Trophoblast cell (in vitro differentiated cells and primary cell): ENCODE measurements at regions not wholly inside any gene's neighbourhood (a gene's known extent, or its start where the extent isn't known, plus 50 kb on each side); places are given as distances from the start of the nearest gene placed in this dataset.

Source experiments
- DNase-seq, 2 donors: peaks; one replicate each; pipeline ENCODE4 v3.0.0-alpha.2; 2016
- H2AFZ ChIP-seq: 2 replicates; pipeline ENCODE4 v1.6.1; 2013; ENCODE audit warnings: low read length, moderate library complexity, mild to moderate bottlenecking; ENCODE audit not compliant: insufficient read depth, poor library complexity
- H2AK5ac ChIP-seq: 2 replicates; pipeline ENCODE4 v1.6.1; 2013; ENCODE audit warnings: mild to moderate bottlenecking, low read length
- H2BK120ac ChIP-seq: 2 replicates; pipeline ENCODE4 v1.6.1; 2013; ENCODE audit warnings: low read length, mild to moderate bottlenecking, moderate library complexity; ENCODE audit not compliant: insufficient read depth, poor library complexity
- H2BK12ac ChIP-seq: 2 replicates; pipeline ENCODE4 v1.6.1; 2013; ENCODE audit warnings: mild to moderate bottlenecking, low read length, moderate library complexity
- H2BK5ac ChIP-seq: 2 replicates; pipeline ENCODE4 v1.6.1; 2013; ENCODE audit warnings: low read length, low read depth, moderate library complexity, mild to moderate bottlenecking; ENCODE audit not compliant: poor library complexity
- H3K14ac ChIP-seq: 2 replicates; pipeline ENCODE4 v1.6.1; 2013; ENCODE audit warnings: mild to moderate bottlenecking, low read length
- H3K18ac ChIP-seq: 2 replicates; pipeline ENCODE4 v1.6.1; 2013; ENCODE audit warnings: mild to moderate bottlenecking, low read length
- H3K23ac ChIP-seq: 2 replicates; pipeline ENCODE4 v1.6.1; 2013; ENCODE audit warnings: low read length
- H3K27ac ChIP-seq: 2 replicates; pipeline ENCODE4 v1.5.1; 2013; ENCODE audit warnings: low read depth, mild to moderate bottlenecking, inconsistent platforms, low read length, moderate library complexity
- H3K27me3 ChIP-seq: 2 replicates; pipeline ENCODE4 v1.6.1; 2013; ENCODE audit warnings: inconsistent platforms, mild to moderate bottlenecking, low read length, moderate library complexity; ENCODE audit not compliant: insufficient read depth
- H3K36me3 ChIP-seq, 2 experiments: 1 replicate in 1 of 2; 2 replicates in 1 of 2; pipeline ENCODE4 v1.6.1; 2013; ENCODE audit warnings: low read length in 2 of 2, mild to moderate bottlenecking in 2 of 2, moderate library complexity in 1 of 2; ENCODE audit not compliant: insufficient read depth in 2 of 2, control insufficient read depth in 1 of 2
- H3K4ac ChIP-seq: 2 replicates; pipeline ENCODE4 v1.6.1; 2013; ENCODE audit warnings: low read depth, mild to moderate bottlenecking, low read length, moderate library complexity
- H3K4me1 ChIP-seq, 2 experiments: 1 replicate in 1 of 2; 2 replicates in 1 of 2; pipeline ENCODE4 v1.6.1; 2013; ENCODE audit warnings: low read length in 2 of 2, mild to moderate bottlenecking in 2 of 2, moderate library complexity in 1 of 2; ENCODE audit not compliant: insufficient read depth in 2 of 2, control insufficient read depth in 1 of 2
- H3K4me2 ChIP-seq: 2 replicates; pipeline ENCODE4 v1.6.1; 2013; ENCODE audit warnings: inconsistent platforms, mild to moderate bottlenecking, low read length, moderate library complexity
- H3K4me3 ChIP-seq: 2 replicates; pipeline ENCODE4 v1.5.1; 2013; ENCODE audit warnings: mild to moderate bottlenecking, low read depth, low read length, inconsistent platforms
- H3K79me1 ChIP-seq: one replicate; pipeline ENCODE4 v1.6.1; 2013; ENCODE audit warnings: low read length
- H3K79me2 ChIP-seq: 2 replicates; pipeline ENCODE4 v1.6.1; 2013; ENCODE audit warnings: low read length, mild to moderate bottlenecking; ENCODE audit not compliant: control insufficient read depth, insufficient read depth, poor library complexity
- H3K9ac ChIP-seq: 2 replicates; pipeline ENCODE4 v1.6.1; 2013; ENCODE audit warnings: mild to moderate bottlenecking, low read length
- H3K9me3 ChIP-seq: 2 replicates; pipeline ENCODE4 v1.6.1; 2013; ENCODE audit warnings: low read depth, mild to moderate bottlenecking, control low read depth, inconsistent platforms, low read length; ENCODE audit not compliant: insufficient read depth
- H4K12ac ChIP-seq: 2 replicates; pipeline ENCODE4 v1.6.1; 2013; ENCODE audit warnings: low read depth, mild to moderate bottlenecking, low read length, moderate library complexity
- H4K8ac ChIP-seq: 2 replicates; pipeline ENCODE4 v1.6.1; 2013; ENCODE audit warnings: low read depth, mild to moderate bottlenecking, low read length, moderate library complexity
- H4K91ac ChIP-seq: one replicate; pipeline ENCODE4 v1.6.1; 2013; ENCODE audit warnings: low read depth, mild to moderate bottlenecking, low read length, moderate library complexity
- WGBS: extraction: QIAGEN DNeasy Blood & Tissue Kit; methylation state at CpG from one replicate; pipeline ENCODE4 v1.1.7; 2013; ENCODE audit warnings: missing lambda C conversion rate; ENCODE audit not compliant: insufficient read length, insufficient coverage; ENCODE audit errors: extremely low coverage; 5-methylcytosine and 5-hydroxymethylcytosine counted together

DNA sequence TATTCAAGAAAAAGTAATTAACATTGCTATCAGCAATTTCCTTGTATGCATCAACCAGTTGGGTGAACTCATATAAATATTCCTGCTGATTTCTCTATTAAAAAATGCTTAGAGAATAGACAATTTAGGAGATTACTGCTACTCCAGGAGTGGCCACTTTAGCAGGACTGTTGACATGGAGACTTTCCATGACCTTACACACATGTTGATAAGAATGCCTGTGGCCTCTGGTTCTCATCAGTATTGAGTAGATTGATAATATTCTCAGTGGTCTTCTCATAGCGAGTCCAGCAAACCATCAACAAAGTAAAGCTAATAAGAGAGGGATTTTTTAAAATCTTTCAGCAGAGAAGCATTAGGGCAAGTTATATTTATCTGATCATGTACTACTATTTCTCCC, 208.4 kb upstream of the MARCKS start:
- Histone ChIP-seq H2AK5ac (no peak overlapping the region), H4K8ac (no peak overlapping the region), H3K4me2 (no peak overlapping the region), H3K4ac (no peak overlapping the region), H3K4me1 (peaks cover 3 to 5% of the 10 kb centered on the region in 2 experiments), H3K9ac (no peak overlapping the region), H2AFZ (no peak overlapping the region), H3K14ac (no peak overlapping the region), H3K27me3 (no peaks in the 10 kb centered on the region), H4K12ac (no peak overlapping the region), H3K9me3 (no peaks in the 10 kb centered on the region), H3K79me2 (no peaks in the 10 kb centered on the region), H3K4me3 (no peak overlapping the region), H3K23ac (no peak overlapping the region), H2BK120ac (no peak overlapping the region), H3K79me1 (peaks cover 4% of the 10 kb centered on the region), H3K18ac (no peak overlapping the region), H4K91ac (no peak overlapping the region), H3K27ac (no peak overlapping the region), H3K36me3 (no peaks in the 10 kb centered on the region), H2BK5ac (no peak overlapping the region), H2BK12ac (no peak overlapping the region)
- no CpG with 5 or more reads among the region's 1 CpG for WGBS
- DNase-seq: no peak

DNA sequence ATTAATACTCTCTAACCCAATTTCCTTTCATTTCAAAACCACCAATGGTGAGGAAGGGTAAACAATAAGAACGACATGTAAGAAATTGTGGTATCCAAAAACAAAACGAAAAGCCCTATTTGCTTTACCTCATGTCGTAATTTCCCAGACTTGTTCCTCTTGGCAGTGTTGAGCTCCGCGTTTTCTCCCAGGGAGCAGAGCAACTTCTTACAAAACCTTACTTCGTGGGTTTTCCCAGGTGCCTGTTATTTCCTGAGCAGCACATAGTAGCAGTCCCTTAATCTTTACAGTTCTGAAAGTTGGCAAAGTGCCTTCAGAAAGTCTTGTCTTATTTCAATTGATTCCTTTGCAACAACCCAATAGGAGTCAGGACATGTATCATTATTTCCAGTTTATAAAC, 207.9 kb upstream of the MARCKS start:
- Histone ChIP-seq H3K14ac (no peak overlapping the region), H3K18ac (no peak overlapping the region), H3K23ac (no peak overlapping the region), H3K27me3 (no peaks in the 10 kb centered on the region), H3K4me1 (peaks cover 3 to 5% of the 10 kb centered on the region in 2 experiments), H3K4me3 (no peak overlapping the region), H3K79me1 (peaks cover 4% of the 10 kb centered on the region), H2BK5ac (no peak overlapping the region), H4K91ac (no peak overlapping the region), H4K8ac (no peak overlapping the region), H3K4ac (no peak overlapping the region), H3K27ac (no peak overlapping the region), H3K9ac (no peak overlapping the region), H4K12ac (no peak overlapping the region), H2BK12ac (no peak overlapping the region), H3K79me2 (no peaks in the 10 kb centered on the region), H3K4me2 (no peak overlapping the region), H3K36me3 (no peaks in the 10 kb centered on the region), H2BK120ac (no peak overlapping the region), H2AK5ac (no peak overlapping the region), H3K9me3 (no peaks in the 10 kb centered on the region), H2AFZ (no peak overlapping the region)
- peak in 1 of 2 donors; percentile 32 for DNase-seq
- WGBS: no CpG with 5 or more reads among the region's 6 CpGs

DNA sequence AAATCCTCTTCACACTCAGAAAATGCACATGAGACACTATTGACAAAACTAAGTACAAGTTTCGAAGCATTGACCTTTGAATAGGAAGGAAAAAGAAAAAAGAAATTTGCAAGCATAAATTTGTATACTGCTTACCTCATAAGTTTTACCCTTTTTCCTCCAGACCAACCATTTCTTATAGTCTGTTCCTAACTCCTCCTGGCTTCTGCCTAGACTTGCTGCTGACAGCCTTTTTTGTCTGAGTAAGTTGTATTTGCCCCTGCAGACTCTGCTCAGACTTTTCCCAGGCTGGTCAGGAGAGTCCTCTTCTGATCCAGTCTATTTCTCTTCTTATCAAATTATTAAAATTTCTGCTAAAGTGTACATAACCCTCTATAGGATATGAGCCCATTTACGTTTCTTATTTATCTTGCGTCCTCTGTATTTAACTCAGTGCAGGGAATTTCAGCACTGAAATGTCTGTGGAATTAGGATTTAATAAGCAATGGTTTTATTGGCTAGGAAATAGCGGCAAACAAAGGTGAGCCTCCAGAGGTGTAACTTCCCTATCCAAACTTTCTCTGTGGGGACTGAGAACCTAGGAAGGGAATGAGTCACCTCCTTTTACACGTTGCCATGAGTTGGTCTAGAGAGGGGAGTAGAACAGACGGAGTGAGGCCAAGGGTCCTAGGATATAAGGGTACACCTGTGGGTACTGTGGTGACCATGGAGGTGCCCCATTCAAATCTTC, 207.1 kb upstream of the MARCKS start:
- no peak overlapping the region for H2BK12ac ChIP-seq
- H2BK120ac ChIP-seq: no peak overlapping the region
- H3K4me1 ChIP-seq: peaks cover 2 to 5% of the 10 kb centered on the region in 2 experiments
- H3K14ac ChIP-seq: no peak overlapping the region
- H2BK5ac ChIP-seq: no peak overlapping the region
- H3K36me3 ChIP-seq: no peaks in the 10 kb centered on the region
- H3K4ac ChIP-seq: no peak overlapping the region
- H2AK5ac ChIP-seq: no peak overlapping the region
- no peak overlapping the region for H2AFZ ChIP-seq
- H3K4me3 ChIP-seq: no peak overlapping the region
- no peak overlapping the region for H3K18ac ChIP-seq
- no peak overlapping the region for H4K8ac ChIP-seq
- H3K27me3 ChIP-seq: no peaks in the 10 kb centered on the region
- no CpG with 5 or more reads among the region's 6 CpGs for WGBS
- H4K91ac ChIP-seq: no peak overlapping the region
- H3K23ac ChIP-seq: no peak overlapping the region
- H3K79me1 ChIP-seq: peaks cover 4% of the 10 kb centered on the region
- no peaks in the 10 kb centered on the region for H3K9me3 ChIP-seq
- no peak for DNase-seq
- no peak overlapping the region for H4K12ac ChIP-seq
- H3K4me2 ChIP-seq: no peak overlapping the region
- no peak overlapping the region for H3K27ac ChIP-seq
- H3K9ac ChIP-seq: no peak overlapping the region
- no peaks in the 10 kb centered on the region for H3K79me2 ChIP-seq

DNA sequence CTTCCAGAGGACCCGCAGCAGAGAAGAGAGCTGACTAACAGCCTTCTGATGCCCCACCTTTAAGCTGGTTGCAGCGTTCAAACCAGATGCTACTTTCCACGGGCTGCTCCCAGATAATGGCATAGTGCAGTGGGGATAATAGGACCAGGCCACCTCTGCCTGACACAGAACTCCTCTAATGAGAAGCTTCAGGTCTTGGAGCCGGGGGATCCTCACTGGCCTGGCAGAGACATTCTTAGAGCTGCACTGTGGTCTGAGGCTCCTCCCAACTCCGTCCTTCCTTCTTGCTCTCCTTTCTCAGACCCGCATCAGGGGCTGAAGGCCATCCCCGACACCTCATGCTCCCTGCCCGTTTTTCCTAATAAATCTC, 206.6 kb upstream of the MARCKS start:
- peaks cover under 1% of the 10 kb centered on the region for H3K79me1 ChIP-seq
- H2AFZ ChIP-seq: no peak overlapping the region
- no peak for DNase-seq
- H3K4ac ChIP-seq: no peak overlapping the region
- no peak overlapping the region for H3K4me3 ChIP-seq
- H4K91ac ChIP-seq: no peak overlapping the region
- no peaks in the 10 kb centered on the region for H3K9me3 ChIP-seq
- H4K12ac ChIP-seq: no peak overlapping the region
- H2BK5ac ChIP-seq: no peak overlapping the region
- no peak overlapping the region for H3K4me2 ChIP-seq
- H2AK5ac ChIP-seq: no peak overlapping the region
- H3K23ac ChIP-seq: no peak overlapping the region
- H2BK120ac ChIP-seq: no peak overlapping the region
- H3K4me1 ChIP-seq: peaks cover 0 to under 1% of the 10 kb centered on the region in 2 experiments
- no peak overlapping the region for H3K9ac ChIP-seq
- H4K8ac ChIP-seq: no peak overlapping the region
- no peak overlapping the region for H3K18ac ChIP-seq
- no peaks in the 10 kb centered on the region for H3K27me3 ChIP-seq
- no CpG with 5 or more reads among the region's 8 CpGs for WGBS
- H3K27ac ChIP-seq: no peak overlapping the region
- H3K36me3 ChIP-seq: no peaks in the 10 kb centered on the region
- H3K79me2 ChIP-seq: no peaks in the 10 kb centered on the region
- H2BK12ac ChIP-seq: no peak overlapping the region
- H3K14ac ChIP-seq: no peak overlapping the region
